ENCODE measurements at regions not wholly inside any gene's neighbourhood (a gene's known extent, or its start where the extent isn't known, plus 50 kb on each side); places are given as distances from the start of the nearest gene placed in this dataset.
"Not testable (repeated sequence)": the region's sequence is repeated elsewhere in the genome, so short reads cannot be mapped to it uniquely, and the experiment has no call there.

GRCh38 chr13:94902722-94903407, 190.5 kb upstream of the SOX21 start:
- DNase-seq (ENCODE audit: low spot score) = no peak

- no peak for DNase-seq (ENCODE audit: low spot score)
These were observed 188.7 kb upstream of the SOX21 start for GRCh38 chr13:94901070-94901469.

GRCh38 chr13:94896719-94897317, 184.5 kb upstream of the SOX21 start:
- no peak for DNase-seq (ENCODE audit: low spot score)

GRCh38 chr13:94896238-94896637, 183.9 kb upstream of the SOX21 start:
- no peak for DNase-seq (ENCODE audit: low spot score)

GRCh38 chr13:94886191-94886590, 173.8 kb upstream of the SOX21 start:
- DNase-seq (ENCODE audit: low spot score) = no peak

- DNase-seq (ENCODE audit: low spot score) = no peak
These were observed 168.1 kb upstream of the SOX21 start for GRCh38 chr13:94880463-94880862.

GRCh38 chr13:94878602-94879165, 166.3 kb upstream of the SOX21 start:
- no peak for DNase-seq (ENCODE audit: low spot score)

GRCh38 chr13:94864474-94864873, 152.1 kb upstream of the SOX21 start:
- DNase-seq (ENCODE audit: low spot score) = no peak

- no peak for DNase-seq (ENCODE audit: low spot score)
These were observed 148.6 kb upstream of the SOX21 start for GRCh38 chr13:94860981-94861407.

- no peak for DNase-seq (ENCODE audit: low spot score)
These were observed 147.5 kb upstream of the SOX21 start for GRCh38 chr13:94859811-94860210.

GRCh38 chr13:94859278-94859691, 146.9 kb upstream of the SOX21 start:
- DNase-seq (ENCODE audit: low spot score) = no peak

GRCh38 chr13:94858856-94859255, 146.5 kb upstream of the SOX21 start:
- no peak for DNase-seq (ENCODE audit: low spot score)

GRCh38 chr13:94854688-94855087, 142.3 kb upstream of the SOX21 start:
- DNase-seq (ENCODE audit: low spot score) = no peak

- DNase-seq (ENCODE audit: low spot score) = no peak
These were observed 139.2 kb upstream of the SOX21 start for GRCh38 chr13:94851576-94851975.

GRCh38 chr13:94849254-94849653, 136.9 kb upstream of the SOX21 start:
- DNase-seq (ENCODE audit: low spot score) = no peak

- peak; percentile 53 for DNase-seq (ENCODE audit: low spot score)
These were observed 130.6 kb upstream of the SOX21 start for GRCh38 chr13:94842901-94843300.

GRCh38 chr13:94837056-94837455, 124.7 kb upstream of the SOX21 start:
- not testable (repeated sequence) for DNase-seq (ENCODE audit: low spot score)

GRCh38 chr13:94829837-94830365, 117.6 kb upstream of the SOX21 start:
- DNase-seq (ENCODE audit: low spot score) = no peak

- no peak for DNase-seq (ENCODE audit: low spot score)
These were observed 117.0 kb upstream of the SOX21 start for GRCh38 chr13:94829185-94829836.

- no peak for DNase-seq (ENCODE audit: low spot score)
These were observed 115.2 kb upstream of the SOX21 start for GRCh38 chr13:94827566-94827965.

- DNase-seq (ENCODE audit: low spot score) = no peak
These were observed 113.2 kb upstream of the SOX21 start for GRCh38 chr13:94825507-94825906.

GRCh38 chr13:94824601-94825000, 112.3 kb upstream of the SOX21 start:
- no peak for DNase-seq (ENCODE audit: low spot score)

GRCh38 chr13:94822356-94822755, 110.0 kb upstream of the SOX21 start:
- no peak for DNase-seq (ENCODE audit: low spot score)

All from COLO829 (cell line).